ENCODE measurements at regions not wholly inside any gene's neighbourhood (a gene's known extent, or its start where the extent isn't known, plus 50 kb on each side); places are given as distances from the start of the nearest gene placed in this dataset.

- TF ChIP-seq TSHZ2 (CRISPR knock-in tag; IDR thresholded peaks at IDR 0.05) (no peak), CSDC2 (CRISPR knock-in tag; IDR thresholded peaks at IDR 0.05) (no peak), RARB (CRISPR knock-in tag; IDR thresholded peaks at IDR 0.05) (no peak), ZNF8 (CRISPR knock-in tag; IDR thresholded peaks at IDR 0.05) (no peak), BACH2 (CRISPR knock-in tag; IDR thresholded peaks at IDR 0.05; ENCODE audit: borderline replicate concordance) (no peak), ISL1 (CRISPR knock-in tag; IDR thresholded peaks at IDR 0.05) (no peak), SNAI2 (CRISPR knock-in tag; IDR thresholded peaks at IDR 0.05) (no peak), GLIS3 (CRISPR knock-in tag; IDR thresholded peaks at IDR 0.05) (no peak), ARNTL (CRISPR knock-in tag; IDR thresholded peaks at IDR 0.05; ENCODE audit: borderline replicate concordance, low read depth) (no peak), ZFP30 (CRISPR knock-in tag; IDR thresholded peaks at IDR 0.05) (no peak), TCF4 (CRISPR knock-in tag; IDR thresholded peaks at IDR 0.05; ENCODE audit: borderline replicate concordance) (no peak), PPARA (CRISPR knock-in tag; IDR thresholded peaks at IDR 0.05; ENCODE audit: borderline replicate concordance) (no peak), POU6F1 (CRISPR knock-in tag; IDR thresholded peaks at IDR 0.05; ENCODE audit: borderline replicate concordance, low read depth) (no peak), CREB5 (CRISPR knock-in tag; IDR thresholded peaks at IDR 0.05; ENCODE audit: low read depth) (no peak), ZNF70 (CRISPR knock-in tag; IDR thresholded peaks at IDR 0.05) (no peak), CSRNP3 (CRISPR knock-in tag; IDR thresholded peaks at IDR 0.05) (no peak), PATZ1 (CRISPR knock-in tag; IDR thresholded peaks at IDR 0.05; ENCODE audit: borderline replicate concordance) (no peak), ZNF565 (CRISPR knock-in tag; conservative IDR thresholded peaks at IDR 0.05; ENCODE audit: low read depth) (no peak), ZC3H10 (CRISPR knock-in tag; IDR thresholded peaks at IDR 0.05) (no peak), TOX (CRISPR knock-in tag; IDR thresholded peaks at IDR 0.05; ENCODE audit: borderline replicate concordance) (no peak)
- no peak for ATAC-seq
Observed at GRCh38 chr4:45985038-45985437, 138.8 kb downstream of the GABRG1 start.

GRCh38 chr4:45971108-45971507, 152.7 kb downstream of the GABRG1 start:
- TF ChIP-seq OSR1 (CRISPR knock-in tag; IDR thresholded peaks at IDR 0.05) (no peak), ZFP3 (CRISPR knock-in tag; IDR thresholded peaks at IDR 0.05) (no peak), CSRNP3 (CRISPR knock-in tag; IDR thresholded peaks at IDR 0.05) (no peak), GLIS3 (CRISPR knock-in tag; IDR thresholded peaks at IDR 0.05) (no peak), SNAI2 (CRISPR knock-in tag; IDR thresholded peaks at IDR 0.05) (no peak), BACH2 (CRISPR knock-in tag; IDR thresholded peaks at IDR 0.05; ENCODE audit: borderline replicate concordance) (no peak), ZNF565 (CRISPR knock-in tag; conservative IDR thresholded peaks at IDR 0.05; ENCODE audit: low read depth) (no peak), ZFP30 (CRISPR knock-in tag; IDR thresholded peaks at IDR 0.05) (no peak), PATZ1 (CRISPR knock-in tag; IDR thresholded peaks at IDR 0.05; ENCODE audit: borderline replicate concordance) (no peak), TOX (CRISPR knock-in tag; IDR thresholded peaks at IDR 0.05; ENCODE audit: borderline replicate concordance) (no peak), ISL1 (CRISPR knock-in tag; IDR thresholded peaks at IDR 0.05) (no peak), POU6F1 (CRISPR knock-in tag; IDR thresholded peaks at IDR 0.05; ENCODE audit: borderline replicate concordance, low read depth) (no peak), ARNTL (CRISPR knock-in tag; IDR thresholded peaks at IDR 0.05; ENCODE audit: borderline replicate concordance, low read depth) (no peak), PPARA (CRISPR knock-in tag; IDR thresholded peaks at IDR 0.05; ENCODE audit: borderline replicate concordance) (no peak), ESRRG (CRISPR knock-in tag; IDR thresholded peaks at IDR 0.05) (no peak), TCF4 (CRISPR knock-in tag; IDR thresholded peaks at IDR 0.05; ENCODE audit: borderline replicate concordance) (no peak)
- no peak for ATAC-seq

Data from SK-N-SH treated with all-trans-retinoic acid at 6 μM for 48 hours (cell line).